ENCODE measurements at regions not wholly inside any gene's neighbourhood (a gene's known extent, or its start where the extent isn't known, plus 50 kb on each side); places are given as distances from the start of the nearest gene placed in this dataset.

DNA sequence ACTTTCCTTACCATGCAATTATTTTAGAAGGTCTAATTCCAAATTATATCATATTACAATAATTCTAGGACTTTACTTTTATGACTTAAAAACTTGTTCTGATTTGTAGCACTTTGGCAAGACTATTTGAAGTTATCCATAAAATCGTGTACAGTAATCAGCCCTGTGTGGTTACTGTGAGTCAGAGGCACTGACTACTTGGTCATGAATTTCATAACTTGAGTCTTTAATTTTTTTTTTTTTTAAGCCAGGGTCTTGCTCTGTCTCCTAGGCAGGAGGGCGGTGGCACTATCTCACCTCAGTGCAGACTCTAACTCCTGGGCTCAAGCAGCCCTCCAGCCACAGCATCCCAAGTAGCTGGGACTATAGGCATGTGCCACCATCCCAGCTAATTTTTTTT is 1319.2 kb upstream of the SLC10A2 start:
- TF ChIP-seq YY1 (IDR thresholded peaks at IDR 0.05; ENCODE audit: low read depth) (no peak), RAD21 (IDR thresholded peaks at IDR 0.05; ENCODE audit: low read depth) (no peak), CREB1 (IDR thresholded peaks at IDR 0.05; ENCODE audit: low read depth) (no peak), ZBTB7A (IDR thresholded peaks at IDR 0.05; ENCODE audit: low read depth) (no peak), EP300 (IDR thresholded peaks at IDR 0.05; ENCODE audit: borderline replicate concordance) (no peak), EGR1 (IDR thresholded peaks at IDR 0.05) (no peak), FOXM1 (IDR thresholded peaks at IDR 0.05; ENCODE audit: borderline replicate concordance, low read depth) (no peak), TCF12 (IDR thresholded peaks at IDR 0.05; ENCODE audit: low read depth) (no peak), NFIC (IDR thresholded peaks at IDR 0.05) (no peak), TEAD4 (IDR thresholded peaks at IDR 0.05) (no peak), CEBPB (IDR thresholded peaks at IDR 0.05) (no peak), TAF1 (IDR thresholded peaks at IDR 0.05; ENCODE audit: low read depth) (no peak)
- TF ChIP-seq, protein P1, sequence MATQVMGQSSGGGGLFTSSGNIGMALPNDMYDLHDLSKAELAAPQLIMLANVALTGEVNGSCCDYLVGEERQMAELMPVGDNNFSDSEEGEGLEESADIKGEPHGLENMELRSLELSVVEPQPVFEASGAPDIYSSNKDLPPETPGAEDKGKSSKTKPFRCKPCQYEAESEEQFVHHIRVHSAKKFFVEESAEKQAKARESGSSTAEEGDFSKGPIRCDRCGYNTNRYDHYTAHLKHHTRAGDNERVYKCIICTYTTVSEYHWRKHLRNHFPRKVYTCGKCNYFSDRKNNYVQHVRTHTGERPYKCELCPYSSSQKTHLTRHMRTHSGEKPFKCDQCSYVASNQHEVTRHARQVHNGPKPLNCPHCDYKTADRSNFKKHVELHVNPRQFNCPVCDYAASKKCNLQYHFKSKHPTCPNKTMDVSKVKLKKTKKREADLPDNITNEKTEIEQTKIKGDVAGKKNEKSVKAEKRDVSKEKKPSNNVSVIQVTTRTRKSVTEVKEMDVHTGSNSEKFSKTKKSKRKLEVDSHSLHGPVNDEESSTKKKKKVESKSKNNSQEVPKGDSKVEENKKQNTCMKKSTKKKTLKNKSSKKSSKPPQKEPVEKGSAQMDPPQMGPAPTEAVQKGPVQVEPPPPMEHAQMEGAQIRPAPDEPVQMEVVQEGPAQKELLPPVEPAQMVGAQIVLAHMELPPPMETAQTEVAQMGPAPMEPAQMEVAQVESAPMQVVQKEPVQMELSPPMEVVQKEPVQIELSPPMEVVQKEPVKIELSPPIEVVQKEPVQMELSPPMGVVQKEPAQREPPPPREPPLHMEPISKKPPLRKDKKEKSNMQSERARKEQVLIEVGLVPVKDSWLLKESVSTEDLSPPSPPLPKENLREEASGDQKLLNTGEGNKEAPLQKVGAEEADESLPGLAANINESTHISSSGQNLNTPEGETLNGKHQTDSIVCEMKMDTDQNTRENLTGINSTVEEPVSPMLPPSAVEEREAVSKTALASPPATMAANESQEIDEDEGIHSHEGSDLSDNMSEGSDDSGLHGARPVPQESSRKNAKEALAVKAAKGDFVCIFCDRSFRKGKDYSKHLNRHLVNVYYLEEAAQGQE (IDR thresholded peaks at IDR 0.05; ENCODE audit: low read depth), result no peak
- TF ChIP-seq, protein P2, sequence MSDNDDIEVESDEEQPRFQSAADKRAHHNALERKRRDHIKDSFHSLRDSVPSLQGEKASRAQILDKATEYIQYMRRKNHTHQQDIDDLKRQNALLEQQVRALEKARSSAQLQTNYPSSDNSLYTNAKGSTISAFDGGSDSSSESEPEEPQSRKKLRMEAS (IDR thresholded peaks at IDR 0.05), result no peak
- TF ChIP-seq, protein P3, sequence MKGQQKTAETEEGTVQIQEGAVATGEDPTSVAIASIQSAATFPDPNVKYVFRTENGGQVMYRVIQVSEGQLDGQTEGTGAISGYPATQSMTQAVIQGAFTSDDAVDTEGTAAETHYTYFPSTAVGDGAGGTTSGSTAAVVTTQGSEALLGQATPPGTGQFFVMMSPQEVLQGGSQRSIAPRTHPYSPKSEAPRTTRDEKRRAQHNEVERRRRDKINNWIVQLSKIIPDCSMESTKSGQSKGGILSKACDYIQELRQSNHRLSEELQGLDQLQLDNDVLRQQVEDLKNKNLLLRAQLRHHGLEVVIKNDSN (IDR thresholded peaks at IDR 0.05), result no peak

DNA sequence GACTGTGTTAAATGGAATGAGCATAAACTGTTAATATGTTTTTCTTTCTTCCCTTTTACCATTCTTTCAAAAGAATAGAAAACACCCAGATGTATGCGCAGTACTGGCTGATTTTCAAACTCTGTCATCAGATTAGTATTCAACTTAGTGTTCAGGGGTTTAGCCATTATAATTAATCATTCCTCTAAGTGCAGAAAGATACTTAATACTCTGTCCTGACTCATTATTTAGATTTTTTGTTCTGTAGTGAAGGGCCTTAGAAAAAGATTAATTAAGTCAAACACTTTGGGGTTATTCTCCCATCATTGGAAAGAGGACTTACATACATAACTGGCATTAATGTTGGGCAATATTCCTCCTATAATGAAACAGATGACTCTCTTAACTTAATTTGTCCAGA is 1316.7 kb upstream of the SLC10A2 start:
- TF ChIP-seq, protein P3 (IDR thresholded peaks at IDR 0.05), result no peak
- TF ChIP-seq CREB1 (IDR thresholded peaks at IDR 0.05; ENCODE audit: low read depth), result no peak
- TF ChIP-seq FOXM1 (IDR thresholded peaks at IDR 0.05; ENCODE audit: borderline replicate concordance, low read depth), result no peak
- TF ChIP-seq ZBTB7A (IDR thresholded peaks at IDR 0.05; ENCODE audit: low read depth), result no peak
- no peak for TF ChIP-seq EGR1 (IDR thresholded peaks at IDR 0.05)
- TF ChIP-seq EP300 (IDR thresholded peaks at IDR 0.05; ENCODE audit: borderline replicate concordance), result no peak
- TF ChIP-seq TAF1 (IDR thresholded peaks at IDR 0.05; ENCODE audit: low read depth), result no peak
- TF ChIP-seq TEAD4 (IDR thresholded peaks at IDR 0.05), result no peak
- TF ChIP-seq TCF12 (IDR thresholded peaks at IDR 0.05; ENCODE audit: low read depth), result no peak
- no peak for TF ChIP-seq NFIC (IDR thresholded peaks at IDR 0.05)
- TF ChIP-seq YY1 (IDR thresholded peaks at IDR 0.05; ENCODE audit: low read depth), result no peak

DNA sequence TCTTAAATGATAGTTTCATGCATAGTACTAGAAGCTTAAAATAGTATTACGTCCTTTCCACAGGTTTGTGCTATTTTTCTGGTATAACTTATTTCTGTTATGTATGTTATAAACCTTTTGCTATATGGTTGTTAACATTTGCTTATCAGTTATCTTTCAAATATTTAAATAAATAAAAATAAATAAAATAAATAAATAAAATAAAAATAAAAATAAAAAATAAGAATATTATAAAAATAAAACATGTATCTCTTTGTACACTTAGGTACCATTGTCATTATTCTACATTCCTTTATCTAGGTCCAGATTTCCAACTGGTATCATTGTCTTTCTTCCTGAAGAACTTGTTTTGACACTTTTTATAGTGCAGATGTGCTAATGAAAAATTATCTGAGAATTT is 1310.4 kb upstream of the SLC10A2 start:
- no peak for TF ChIP-seq EGR1 (IDR thresholded peaks at IDR 0.05)
- no peak for TF ChIP-seq EP300 (IDR thresholded peaks at IDR 0.05; ENCODE audit: borderline replicate concordance)
- TF ChIP-seq ZBTB7A (IDR thresholded peaks at IDR 0.05; ENCODE audit: low read depth), result no peak
- no peak for TF ChIP-seq TEAD4 (IDR thresholded peaks at IDR 0.05)
- no peak for TF ChIP-seq NFIC (IDR thresholded peaks at IDR 0.05)
- TF ChIP-seq TCF12 (IDR thresholded peaks at IDR 0.05; ENCODE audit: low read depth), result no peak
- TF ChIP-seq, protein P2 (IDR thresholded peaks at IDR 0.05), result no peak
- TF ChIP-seq TAF1 (IDR thresholded peaks at IDR 0.05; ENCODE audit: low read depth), result no peak
- TF ChIP-seq CREB1 (IDR thresholded peaks at IDR 0.05; ENCODE audit: low read depth), result no peak
- no peak for TF ChIP-seq YY1 (IDR thresholded peaks at IDR 0.05; ENCODE audit: low read depth)
- TF ChIP-seq RAD21 (IDR thresholded peaks at IDR 0.05; ENCODE audit: low read depth), result no peak
- no peak for TF ChIP-seq FOXM1 (IDR thresholded peaks at IDR 0.05; ENCODE audit: borderline replicate concordance, low read depth)
- TF ChIP-seq, protein P1 (IDR thresholded peaks at IDR 0.05; ENCODE audit: low read depth), result no peak
- TF ChIP-seq, protein P3 (IDR thresholded peaks at IDR 0.05), result no peak
- TF ChIP-seq CEBPB (IDR thresholded peaks at IDR 0.05), result no peak

DNA sequence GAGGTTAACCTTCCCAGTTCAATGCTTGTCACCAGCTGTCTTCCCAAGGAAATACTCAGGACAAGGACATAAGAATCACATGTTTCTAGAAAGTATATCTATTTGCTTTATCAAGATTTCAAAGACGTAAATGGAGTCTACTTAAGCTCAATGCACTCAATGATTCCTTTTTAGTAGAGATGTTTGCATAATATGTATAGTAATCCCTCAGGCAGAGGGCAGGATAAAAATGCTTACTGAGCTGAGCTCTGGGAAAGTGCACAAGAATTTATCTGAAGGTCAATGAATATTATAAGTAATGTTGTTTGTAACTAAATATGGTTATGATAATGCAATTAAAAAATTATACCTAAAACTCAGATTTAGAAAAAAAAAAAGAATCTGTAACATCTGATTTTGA is 1309.4 kb upstream of the SLC10A2 start:
- TF ChIP-seq ZBTB7A (IDR thresholded peaks at IDR 0.05; ENCODE audit: low read depth) (no peak), RAD21 (IDR thresholded peaks at IDR 0.05; ENCODE audit: low read depth) (no peak), NFIC (IDR thresholded peaks at IDR 0.05) (no peak), FOXM1 (IDR thresholded peaks at IDR 0.05; ENCODE audit: borderline replicate concordance, low read depth) (no peak), EP300 (IDR thresholded peaks at IDR 0.05; ENCODE audit: borderline replicate concordance) (no peak), TCF12 (IDR thresholded peaks at IDR 0.05; ENCODE audit: low read depth) (no peak), EGR1 (IDR thresholded peaks at IDR 0.05) (no peak), TAF1 (IDR thresholded peaks at IDR 0.05; ENCODE audit: low read depth) (no peak), CREB1 (IDR thresholded peaks at IDR 0.05; ENCODE audit: low read depth) (no peak), TEAD4 (IDR thresholded peaks at IDR 0.05) (no peak), CEBPB (IDR thresholded peaks at IDR 0.05) (no peak), YY1 (IDR thresholded peaks at IDR 0.05; ENCODE audit: low read depth) (no peak)
- TF ChIP-seq, protein P1 (IDR thresholded peaks at IDR 0.05; ENCODE audit: low read depth), result no peak
- TF ChIP-seq, protein P2 (IDR thresholded peaks at IDR 0.05), result no peak
- TF ChIP-seq, protein P3 (IDR thresholded peaks at IDR 0.05), result no peak
